Endothelial cell of umbilical vein (primary cell): ENCODE measurements at regions not wholly inside any gene's neighbourhood (a gene's known extent, or its start where the extent isn't known, plus 50 kb on each side); places are given as distances from the start of the nearest gene placed in this dataset.

Experiments
- CTCF ChIP-seq, 2 donors: IDR thresholded peaks; 1 replicate in 1 of 2; 2 replicates in 1 of 2; pipeline ENCODE4 v1.5.1; 2011; ENCODE audit warnings: low read length in 2 of 2, mild to moderate bottlenecking in 2 of 2, moderate library complexity in 2 of 2, control low read depth in 1 of 2, inconsistent platforms in 1 of 2, low read depth in 1 of 2; ENCODE audit not compliant: insufficient read depth in 1 of 2; ENCODE audit errors: extremely low read depth in 1 of 2
- EZH2 ChIP-seq: IDR thresholded peaks from 2 replicates; pipeline ENCODE4 v1.6.1; 2012; ENCODE audit warnings: borderline replicate concordance, low read depth, mild to moderate bottlenecking, moderate library complexity, low read length, inconsistent platforms; ENCODE audit not compliant: severe bottlenecking
- MYC ChIP-seq: IDR thresholded peaks from one replicate; pipeline ENCODE4 v1.6.1; 2011; ENCODE audit warnings: mild to moderate bottlenecking, low read depth, low read length
- POLR2A ChIP-seq: IDR thresholded peaks from 2 replicates; pipeline ENCODE4 v1.6.1; 2012; ENCODE audit warnings: low read depth, mild to moderate bottlenecking, control low read depth, low read length
- POLR2AphosphoS5 ChIP-seq: IDR thresholded peaks from 2 replicates; pipeline ENCODE4 v1.6.1; 2012; ENCODE audit warnings: low read depth, mild to moderate bottlenecking, control low read depth, low read length, moderate library complexity; ENCODE audit not compliant: insufficient read depth

- no peak for TF ChIP-seq CTCF (IDR thresholded peaks at IDR 0.05; ENCODE audit: extremely low read depth in 1 of 2, insufficient read depth in 1 of 2, low read depth in 1 of 2, low read length in 2 of 2)
- no peak for TF ChIP-seq POLR2A
- no peak for TF ChIP-seq EZH2
- TF ChIP-seq POLR2AphosphoS5: no peak
- TF ChIP-seq MYC: no peak
These were observed 562.6 kb downstream of the ZNF385D start for GRCh38 chr3:21188459-21188858.
